Retinal pigment epithelial cell (primary cell): ENCODE measurements at regions not wholly inside any gene's neighbourhood (a gene's known extent, or its start where the extent isn't known, plus 50 kb on each side); places are given as distances from the start of the nearest gene placed in this dataset.
"Not testable (repeated sequence)": the region's sequence is repeated elsewhere in the genome, so short reads cannot be mapped to it uniquely, and the experiment has no call there.

Source experiments
- DNase-seq: peaks from one replicate; pipeline ENCODE4 v3.0.0-alpha.2; 2010; ENCODE audit warnings: low read depth
- H3K4me3 ChIP-seq: 2 replicates; pipeline ENCODE4 v1.5.1; 2011; ENCODE audit warnings: mild to moderate bottlenecking, low read length, control low read depth, moderate library complexity

- not testable (repeated sequence) for DNase-seq, H3K4me3 ChIP-seq
These were observed 199.4 kb downstream of the BANP start for GRCh38 chr16:88150456-88151128.

- H3K4me3 ChIP-seq, DNase-seq: not testable (repeated sequence)
These were observed 199.9 kb downstream of the BANP start for GRCh38 chr16:88151129-88151499.

GRCh38 chr16:88151859-88152843 lies 200.9 kb downstream of the BANP start:
- DNase-seq, result not testable (repeated sequence)

GRCh38 chr16:88152879-88153278 lies 201.6 kb downstream of the BANP start:
- H3K4me3 ChIP-seq, result not testable (repeated sequence)
- peak; percentile 7 for DNase-seq

More at GRCh38 chr16:88151859-88152843, 200.9 kb downstream of the BANP start:
- not testable (repeated sequence) for H3K4me3 ChIP-seq

DNA sequence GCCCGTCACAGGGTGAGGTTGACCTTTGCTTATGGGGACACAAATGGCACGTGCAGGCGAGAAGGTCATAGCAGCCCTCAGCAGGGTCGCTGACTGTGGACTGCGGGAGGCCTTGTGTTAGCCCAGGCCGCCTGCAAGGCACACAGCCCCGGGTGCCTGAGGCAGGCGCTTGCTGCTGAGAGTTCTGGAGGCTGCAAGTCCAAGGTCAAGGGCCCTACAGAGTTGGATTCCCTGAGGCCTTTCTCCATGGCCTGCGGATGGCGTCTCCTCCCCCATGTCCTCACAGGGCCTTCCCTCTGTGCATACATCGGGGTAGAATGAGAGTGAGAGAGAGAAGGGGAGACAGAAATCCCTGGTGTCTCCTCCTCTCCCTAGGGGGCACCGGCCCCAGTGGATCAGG lies 202.3 kb downstream of the BANP start:
- not testable (repeated sequence) for H3K4me3 ChIP-seq, DNase-seq

DNA sequence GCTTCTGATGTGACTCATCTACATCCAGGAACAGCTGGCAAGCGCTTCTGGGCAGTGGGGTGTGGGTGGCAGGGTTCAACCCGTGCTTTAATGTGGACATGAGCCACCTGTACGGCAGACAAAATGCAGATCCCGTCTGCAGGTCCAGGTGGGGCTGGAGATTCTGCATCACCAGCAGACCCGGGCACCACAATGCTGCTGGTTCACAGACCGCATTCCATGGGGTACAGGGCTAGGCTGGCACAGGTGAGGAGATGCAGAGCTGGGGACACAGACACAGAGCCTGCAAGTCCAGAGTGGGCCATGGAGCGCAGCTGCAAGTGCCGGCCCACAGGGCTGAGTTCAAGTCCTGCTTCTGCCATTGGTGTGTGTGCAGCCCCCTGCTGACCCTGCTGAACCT lies 203.7 kb downstream of the BANP start:
- H3K4me3 ChIP-seq, result not testable (repeated sequence)

GRCh38 chr16:88155681-88156080 lies 204.4 kb downstream of the BANP start:
- H3K4me3 ChIP-seq, DNase-seq: not testable (repeated sequence)

More for the DNA sequence above, 203.7 kb downstream of the BANP start:
- not testable (repeated sequence) for DNase-seq

DNA sequence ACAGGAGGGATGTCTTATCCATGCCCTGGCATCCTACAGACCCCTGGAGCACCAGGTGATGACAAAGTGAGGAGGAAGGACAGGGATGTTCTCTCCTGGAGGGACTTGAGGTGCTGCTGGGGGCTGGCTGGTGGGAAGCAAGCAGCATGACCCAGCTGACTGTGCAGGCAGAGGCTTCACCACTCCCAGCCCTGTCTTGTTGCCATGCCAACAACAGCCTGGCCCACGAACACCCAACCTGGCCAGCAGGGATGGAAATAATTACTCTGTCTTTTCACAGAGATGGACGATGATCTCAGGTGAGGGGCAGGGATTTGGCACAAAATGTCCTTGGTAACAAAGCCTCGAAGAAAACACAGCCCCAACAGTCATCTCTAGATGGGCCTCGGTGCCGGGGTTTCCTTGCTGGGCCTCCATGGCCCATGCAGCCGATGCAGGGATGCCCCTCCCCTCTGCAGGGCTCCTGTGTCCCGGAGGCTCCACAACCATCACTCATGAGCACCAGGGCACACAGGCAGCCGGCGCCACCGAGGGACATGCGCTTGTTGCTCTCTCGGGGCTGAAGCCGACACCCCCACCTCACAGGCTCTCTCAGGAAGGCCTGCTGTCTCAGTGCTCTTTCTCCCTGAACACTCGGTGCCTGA lies 205.5 kb downstream of the BANP start:
- not testable (repeated sequence) for DNase-seq, H3K4me3 ChIP-seq

- not testable (repeated sequence) for H3K4me3 ChIP-seq, DNase-seq
These were observed 206.5 kb downstream of the BANP start for GRCh38 chr16:88157686-88158085.

- H3K4me3 ChIP-seq, DNase-seq: not testable (repeated sequence)
These were observed 207.2 kb downstream of the BANP start for GRCh38 chr16:88158256-88159045.

DNA sequence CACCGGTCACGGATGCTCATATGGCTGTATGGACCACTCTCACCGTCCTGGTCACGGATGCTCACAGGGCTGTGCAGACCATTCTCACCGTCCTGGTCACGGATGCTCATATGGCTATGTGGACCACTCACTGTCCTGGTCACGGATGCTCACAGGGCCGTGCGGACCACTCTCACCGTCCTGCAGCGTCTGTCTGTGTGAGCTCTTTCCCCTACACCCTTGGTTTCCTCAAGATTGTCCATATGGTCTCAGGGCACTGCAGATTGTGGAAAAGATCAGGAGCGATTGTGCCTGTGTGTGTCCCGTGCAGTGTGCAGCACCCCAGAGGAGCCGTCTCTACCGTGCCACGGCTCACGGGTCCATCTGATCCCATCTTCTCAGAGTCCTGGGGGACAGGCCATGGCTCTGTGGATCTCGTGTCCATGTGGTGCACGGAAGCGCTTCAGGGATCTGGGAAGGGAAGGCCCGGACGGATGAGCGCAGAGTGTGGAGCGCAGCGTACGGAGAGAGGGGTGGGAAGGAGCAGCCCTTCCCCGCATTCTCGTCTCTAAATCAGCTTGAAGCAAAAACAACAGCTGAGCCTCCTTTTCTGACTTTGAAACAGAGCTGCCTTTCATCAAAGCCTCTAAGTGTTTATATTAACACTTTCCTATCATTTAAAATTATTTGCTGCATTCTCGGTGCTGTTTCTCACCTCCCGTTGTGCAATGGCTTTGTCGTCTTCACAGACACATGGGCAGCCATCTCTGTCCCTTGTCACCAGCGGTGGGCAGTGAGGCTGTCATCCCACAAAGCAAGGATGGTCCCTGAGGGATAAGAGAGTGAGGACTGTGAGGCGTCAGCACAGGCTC lies 208.0 kb downstream of the BANP start:
- H3K4me3 ChIP-seq, DNase-seq: not testable (repeated sequence)

DNA sequence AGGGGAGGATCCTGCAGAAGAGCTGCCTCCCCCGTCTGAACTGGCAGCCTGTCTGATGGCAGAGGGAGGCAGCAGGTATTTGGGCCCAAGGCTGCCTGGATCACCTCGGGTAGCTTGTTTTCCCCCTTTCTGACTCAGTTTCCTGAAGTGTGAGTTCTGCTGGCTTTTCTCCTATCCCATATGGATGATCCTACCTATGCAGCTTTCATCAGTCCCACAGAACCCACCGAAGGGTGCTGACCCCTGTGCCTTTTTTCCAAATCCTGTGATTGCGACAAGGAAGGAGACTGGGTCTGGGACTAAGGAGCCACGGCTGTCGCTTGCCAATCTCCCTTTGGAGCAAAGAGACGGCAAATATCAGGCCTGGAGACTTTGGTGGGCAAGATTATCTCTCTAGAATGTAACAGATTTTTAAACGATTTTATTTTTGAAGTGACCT lies 208.7 kb downstream of the BANP start:
- DNase-seq, H3K4me3 ChIP-seq: not testable (repeated sequence)

- not testable (repeated sequence) for H3K4me3 ChIP-seq, DNase-seq
These were observed 210.0 kb downstream of the BANP start for GRCh38 chr16:88161191-88161590.

- not testable (repeated sequence) for H3K4me3 ChIP-seq, DNase-seq
These were observed 210.5 kb downstream of the BANP start for GRCh38 chr16:88161623-88162275.

DNA sequence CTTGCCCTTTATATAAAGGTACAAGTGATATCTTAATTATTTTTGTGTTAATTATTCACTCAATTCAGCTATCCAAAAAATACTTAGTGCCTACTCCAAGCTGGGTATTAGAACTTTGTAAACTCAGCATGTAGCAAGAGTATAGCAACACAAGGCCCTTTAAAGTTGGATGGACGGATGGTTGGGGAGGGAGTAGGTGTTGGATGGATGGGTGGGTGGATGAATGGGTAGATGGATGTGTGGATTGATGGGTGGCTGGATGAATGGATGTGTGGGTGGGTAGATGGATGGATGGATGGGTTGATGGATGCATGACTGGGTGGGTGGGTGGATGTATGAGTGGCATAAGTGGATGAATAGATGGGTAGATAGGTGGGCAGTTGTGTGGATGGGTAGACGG lies 211.5 kb downstream of the BANP start:
- H3K4me3 ChIP-seq, DNase-seq: not testable (repeated sequence)

DNA sequence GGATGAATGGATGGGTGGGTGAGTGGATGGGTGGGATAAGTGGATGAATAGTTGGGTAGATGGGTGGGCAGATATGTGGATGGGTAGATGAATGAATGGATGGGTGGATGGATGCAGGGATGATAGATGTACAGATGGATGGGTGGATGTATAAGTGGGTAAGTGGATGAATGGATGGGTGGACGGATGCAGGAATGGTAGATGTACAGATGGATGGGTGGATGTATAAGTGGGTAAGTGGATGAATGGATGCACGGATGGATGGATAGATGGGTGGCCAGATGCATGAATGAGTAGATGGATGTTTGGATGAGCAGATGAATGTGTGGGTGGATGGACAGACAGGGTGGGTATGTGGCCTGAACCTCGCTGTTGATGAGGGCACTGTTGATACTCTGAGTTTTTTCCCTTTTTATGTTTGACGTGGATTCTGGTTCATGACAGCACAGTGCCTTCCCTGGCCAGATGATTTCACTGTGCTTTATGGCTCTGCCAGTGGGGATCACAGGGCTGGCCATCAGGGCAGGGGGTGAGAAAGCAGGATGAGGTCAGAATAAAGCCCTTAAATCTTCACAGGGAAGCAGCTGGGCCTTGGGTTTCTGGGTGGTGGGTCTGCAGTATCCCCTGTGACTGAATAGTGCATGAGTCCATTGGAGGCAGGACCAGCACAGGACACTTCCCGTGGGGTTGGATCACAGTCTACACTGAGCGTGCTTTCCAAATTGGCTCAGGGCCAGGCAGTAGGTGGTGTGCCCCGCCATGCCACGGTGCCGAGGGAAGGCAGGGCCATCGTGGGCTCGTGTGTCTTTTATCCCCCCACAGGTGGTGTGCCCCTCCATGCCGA lies 213.2 kb downstream of the BANP start:
- not testable (repeated sequence) for H3K4me3 ChIP-seq, DNase-seq

GRCh38 chr16:88165040-88165544 lies 213.9 kb downstream of the BANP start:
- not testable (repeated sequence) for H3K4me3 ChIP-seq, DNase-seq
